Activated CD8-positive, alpha-beta memory T cell treated with anti-CD3 and anti-CD28 coated beads, Interleukin-2, amount 50 U/mL, for 1 hour (primary cell): ENCODE measurements at regions not wholly inside any gene's neighbourhood (a gene's known extent, or its start where the extent isn't known, plus 50 kb on each side); places are given as distances from the start of the nearest gene placed in this dataset.

ENCODE experiments used
- DNase-seq: peaks from one replicate; pipeline ENCODE4 v3.0.0-alpha.2; 2020; ENCODE audit errors: extremely low read depth

DNA sequence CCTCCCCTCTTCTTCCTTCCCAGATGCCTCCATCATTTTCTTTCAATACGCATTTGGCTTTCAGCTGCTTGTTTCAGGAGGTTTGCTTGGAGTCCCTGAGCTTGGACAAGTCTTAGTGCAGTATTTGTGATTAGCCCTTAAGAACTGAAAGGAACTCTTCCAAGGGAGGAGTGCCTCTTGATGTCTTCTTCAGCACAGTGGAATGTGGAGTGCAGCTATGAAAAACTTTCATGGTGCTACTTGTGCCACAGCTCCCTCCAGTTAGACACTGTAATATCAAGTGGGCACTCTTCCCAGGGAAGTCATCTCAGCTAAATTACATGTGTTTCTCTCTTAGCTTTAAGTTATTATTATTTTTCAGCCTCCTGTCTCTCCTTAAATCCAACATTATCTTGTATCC lies 173.1 kb downstream of the NECTIN3 start:
- no peak for DNase-seq

DNA sequence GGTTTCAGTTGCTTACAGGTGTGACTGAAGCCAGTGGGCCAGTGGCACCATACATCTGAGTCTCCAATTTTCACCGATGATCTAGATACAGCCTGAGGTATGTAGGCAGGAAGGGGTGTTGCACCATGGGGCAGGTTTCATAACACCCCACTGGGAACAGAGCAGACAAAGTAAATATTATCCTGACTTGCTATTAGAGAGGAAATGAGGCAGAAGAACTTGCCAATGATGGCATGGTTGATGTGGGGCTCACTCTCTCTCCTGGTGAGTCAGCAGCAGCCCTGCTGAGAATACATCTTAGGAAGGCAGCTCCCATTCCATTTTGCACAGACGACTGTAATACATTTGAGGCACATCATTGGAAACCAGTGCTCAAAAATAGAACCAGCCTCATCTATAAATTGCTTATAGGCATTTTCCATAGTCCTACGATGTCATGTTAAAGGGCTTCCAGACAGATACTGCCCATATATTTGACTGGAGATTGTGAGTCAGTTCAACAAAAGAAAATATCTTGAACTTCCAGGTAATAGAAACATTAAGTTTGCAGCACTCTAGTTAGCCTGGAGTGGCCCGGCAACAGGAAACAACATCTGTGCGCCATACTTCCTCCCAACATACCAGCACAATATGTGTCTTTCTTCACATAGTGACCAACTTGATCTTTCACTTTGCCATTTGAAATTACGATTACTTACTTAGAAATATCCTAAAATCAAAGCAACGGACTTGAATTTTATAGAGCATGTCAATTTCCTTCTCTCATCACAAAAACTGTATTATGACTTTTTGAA lies 175.5 kb downstream of the NECTIN3 start:
- no peak for DNase-seq

DNA sequence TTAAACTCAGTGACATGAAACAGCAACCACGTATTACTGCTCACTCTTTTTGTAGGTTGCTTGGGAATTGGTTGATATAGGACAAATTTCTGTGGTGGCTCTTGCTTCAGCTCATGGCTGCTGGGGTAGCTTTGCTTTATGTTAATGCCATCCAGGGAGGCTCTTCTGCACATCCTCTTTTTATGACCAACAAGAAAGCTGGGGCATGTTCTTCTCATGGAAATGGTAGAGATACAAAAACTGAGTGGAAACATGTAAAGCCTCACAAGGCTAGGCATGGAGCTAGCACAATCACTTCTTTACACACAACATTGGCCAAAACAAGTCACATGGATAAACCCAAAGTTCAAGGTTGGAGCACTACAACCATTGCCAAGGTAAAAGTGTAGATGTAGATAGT lies 176.8 kb downstream of the NECTIN3 start:
- no peak for DNase-seq

DNA sequence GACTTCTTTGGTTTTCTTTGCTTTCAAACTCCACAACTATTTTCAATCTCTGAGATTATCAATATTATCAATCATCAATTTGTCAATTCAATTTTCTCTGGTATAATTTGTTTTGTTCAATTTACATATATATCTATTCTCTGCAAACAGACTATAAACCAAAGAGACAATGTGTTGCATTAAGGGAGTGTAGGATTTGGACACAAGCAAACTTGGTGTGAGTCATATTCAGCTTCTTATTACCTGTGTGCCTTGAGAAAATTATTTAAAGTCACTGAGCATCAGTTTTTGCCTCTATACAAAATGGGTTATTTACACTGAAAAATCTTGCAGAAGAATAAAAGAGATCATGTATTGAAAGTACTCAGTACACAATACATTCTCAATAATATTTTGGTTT lies 177.8 kb downstream of the NECTIN3 start:
- no peak for DNase-seq

- no peak for DNase-seq
Measured at GRCh38 chr3:111252779-111253178, 181.2 kb downstream of the NECTIN3 start.

- no peak for DNase-seq
Measured at GRCh38 chr3:111253733-111254132, 182.1 kb downstream of the NECTIN3 start.

DNA sequence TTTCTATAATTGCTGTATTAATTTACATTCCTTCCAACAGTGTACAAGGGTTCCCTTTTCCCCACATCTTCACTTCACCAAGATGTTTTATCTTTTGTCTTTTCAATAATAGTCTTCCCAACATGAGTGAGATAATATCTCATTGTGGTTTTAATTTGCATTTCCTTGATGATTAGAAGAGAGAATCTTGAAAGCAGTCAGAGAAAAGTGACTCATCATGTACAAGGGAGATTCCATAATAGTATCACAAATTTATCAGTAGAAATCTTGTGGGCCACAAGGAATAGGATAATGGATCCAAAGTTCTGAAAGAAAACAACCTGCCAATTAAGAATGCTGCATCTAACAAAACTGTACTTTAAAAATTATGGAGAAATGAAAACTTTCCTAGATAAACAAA lies 189.3 kb downstream of the NECTIN3 start:
- DNase-seq: no peak

DNA sequence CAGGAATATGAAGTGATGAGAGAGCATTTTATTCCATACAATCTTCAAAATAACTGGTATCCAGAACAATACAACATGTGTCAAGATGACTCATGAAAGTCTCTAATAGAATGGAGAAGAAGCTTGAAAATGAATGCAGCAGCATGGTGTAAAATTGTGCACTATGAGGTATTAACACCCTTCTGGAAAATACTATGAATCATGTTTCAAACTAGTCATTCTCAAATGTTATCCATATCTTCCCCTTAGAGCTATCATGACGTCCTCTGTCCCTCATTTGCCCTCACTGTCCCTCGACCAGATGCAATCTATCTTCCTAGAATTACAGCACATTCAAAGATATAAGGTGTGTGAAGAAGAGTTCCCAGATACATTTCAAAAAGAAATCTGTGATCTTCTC lies 198.2 kb downstream of the NECTIN3 start:
- DNase-seq: no peak

GRCh38 chr3:111277226-111277625 lies 205.6 kb downstream of the NECTIN3 start:
- no peak for DNase-seq

GRCh38 chr3:111278959-111279358 lies 207.3 kb downstream of the NECTIN3 start:
- DNase-seq: no peak

- DNase-seq: no peak
Measured at GRCh38 chr3:111282024-111282423, 210.4 kb downstream of the NECTIN3 start.

- DNase-seq: no peak
Measured at GRCh38 chr3:111283165-111283564, 211.5 kb downstream of the NECTIN3 start.

- no peak for DNase-seq
Measured at GRCh38 chr3:111284503-111285183, 213.0 kb downstream of the NECTIN3 start.

- DNase-seq: no peak
Measured at GRCh38 chr3:111285184-111285538, 213.5 kb downstream of the NECTIN3 start.

DNA sequence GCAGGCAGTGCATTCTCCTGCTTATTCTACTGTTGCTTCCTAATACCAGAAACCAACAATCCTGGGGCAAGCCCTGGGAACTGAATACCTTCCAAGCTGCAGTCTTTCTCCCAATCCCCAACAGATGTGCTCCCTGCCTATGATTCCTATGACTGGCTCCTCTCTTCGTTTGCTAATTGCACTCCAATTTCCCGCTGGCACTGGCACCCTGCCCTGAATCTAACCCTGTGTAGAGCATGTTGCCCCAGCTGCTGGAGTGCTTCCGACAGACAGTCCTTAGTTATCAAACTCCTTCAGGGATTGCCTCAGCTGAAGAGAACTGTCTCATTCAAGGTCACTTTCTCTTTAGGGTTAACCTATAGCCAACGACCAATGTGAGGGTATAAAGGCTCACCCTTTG lies 214.1 kb downstream of the NECTIN3 start:
- no peak for DNase-seq

GRCh38 chr3:111286746-111287145 lies 215.1 kb downstream of the NECTIN3 start:
- no peak for DNase-seq

DNA sequence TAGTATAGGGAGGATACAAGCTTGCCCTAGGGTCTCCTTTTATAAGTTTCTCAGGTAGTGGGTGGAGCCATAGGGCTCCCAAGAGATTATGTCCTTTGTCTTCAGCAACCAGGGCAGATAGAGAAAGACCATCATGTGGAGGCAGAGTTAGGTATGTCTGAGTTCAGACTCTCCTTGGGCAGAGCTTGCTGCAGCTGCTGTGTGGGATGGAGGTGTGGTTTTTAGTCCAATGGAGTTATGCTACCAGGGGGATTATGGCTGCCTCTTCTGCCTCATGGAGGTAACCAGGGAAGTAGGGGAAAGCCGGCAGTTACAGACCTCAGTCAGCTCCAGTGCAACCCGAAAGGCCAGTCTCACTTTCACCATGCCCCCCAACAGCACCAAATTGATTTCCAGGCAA lies 220.5 kb downstream of the NECTIN3 start:
- DNase-seq: no peak

- DNase-seq: no peak
Measured at GRCh38 chr3:111299192-111299615, 227.6 kb downstream of the NECTIN3 start.

GRCh38 chr3:111301238-111301798 lies 229.7 kb downstream of the NECTIN3 start:
- DNase-seq: no peak

DNA sequence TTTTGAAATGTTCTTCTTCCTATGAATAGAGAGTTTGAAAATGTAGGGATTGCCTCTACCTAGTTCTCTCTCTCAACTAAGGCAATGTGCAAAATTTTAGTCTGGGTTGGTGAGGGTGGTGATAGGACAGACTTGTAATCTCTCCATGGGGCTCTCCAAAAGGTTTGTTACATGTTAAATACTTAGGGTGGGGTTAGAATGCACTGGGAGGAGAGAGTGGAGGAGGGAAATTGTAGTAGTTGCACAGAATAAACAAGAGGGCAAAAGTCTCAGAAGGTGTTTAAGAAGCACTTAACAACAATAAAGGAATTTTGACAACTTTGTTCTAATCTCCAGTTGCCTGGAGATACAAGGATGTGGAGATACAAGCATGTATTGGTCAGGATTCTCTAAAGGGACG lies 230.4 kb downstream of the NECTIN3 start:
- no peak for DNase-seq

DNA sequence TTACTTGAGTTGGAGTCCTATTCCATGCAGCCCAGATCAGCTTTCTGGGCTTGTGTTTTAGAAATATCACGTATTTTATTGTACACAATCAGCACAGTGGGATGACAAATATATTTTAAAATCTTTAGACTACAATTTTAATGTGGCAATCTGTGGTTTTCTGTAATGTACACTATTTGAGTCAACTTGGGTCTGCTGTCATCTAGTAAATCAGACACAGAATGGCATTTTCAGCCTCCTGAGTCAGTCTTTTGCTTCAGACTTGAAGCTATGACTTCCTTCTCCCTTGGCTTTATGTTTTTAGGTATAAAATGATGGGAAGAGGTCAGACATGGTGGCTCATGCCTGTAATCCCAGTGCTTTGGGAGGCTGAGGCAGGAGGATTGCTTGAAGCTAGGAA lies 232.1 kb downstream of the NECTIN3 start:
- DNase-seq: no peak

GRCh38 chr3:111307676-111308075 lies 234.3 kb upstream of the CD96 start:
- no peak for DNase-seq

GRCh38 chr3:111311126-111311525 lies 230.9 kb upstream of the CD96 start:
- DNase-seq: no peak
